Brain pericyte (primary cell): ENCODE measurements at regions not wholly inside any gene's neighbourhood (a gene's known extent, or its start where the extent isn't known, plus 50 kb on each side); places are given as distances from the start of the nearest gene placed in this dataset.

Source experiments
- DNase-seq: peaks from one replicate; pipeline ENCODE4 v3.0.0-alpha.2; 2012; ENCODE audit warnings: low read depth, low spot score

GRCh38 chr14:42961509-42961908, 1354.8 kb downstream of the LRFN5 start:
- no peak for DNase-seq

GRCh38 chr14:42950363-42950762, 1343.7 kb downstream of the LRFN5 start:
- DNase-seq, result no peak

GRCh38 chr14:42947991-42948390, 1341.3 kb downstream of the LRFN5 start:
- DNase-seq, result no peak

GRCh38 chr14:42944284-42944683, 1337.6 kb downstream of the LRFN5 start:
- no peak for DNase-seq

- DNase-seq, result no peak
Observed at GRCh38 chr14:42931308-42931707, 1324.6 kb downstream of the LRFN5 start.

GRCh38 chr14:42929806-42930480, 1323.3 kb downstream of the LRFN5 start:
- DNase-seq, result no peak

GRCh38 chr14:42927313-42927712, 1320.6 kb downstream of the LRFN5 start:
- no peak for DNase-seq

- no peak for DNase-seq
Observed at GRCh38 chr14:42921901-42922300, 1315.2 kb downstream of the LRFN5 start.

GRCh38 chr14:42918615-42919014, 1311.9 kb downstream of the LRFN5 start:
- DNase-seq, result no peak

GRCh38 chr14:42911642-42912041, 1305.0 kb downstream of the LRFN5 start:
- DNase-seq, result no peak

GRCh38 chr14:42909659-42910058, 1303.0 kb downstream of the LRFN5 start:
- no peak for DNase-seq

GRCh38 chr14:42893183-42893582, 1286.5 kb downstream of the LRFN5 start:
- no peak for DNase-seq

GRCh38 chr14:42884100-42884499, 1277.4 kb downstream of the LRFN5 start:
- DNase-seq, result no peak

- DNase-seq, result no peak
Observed at GRCh38 chr14:42877716-42878115, 1271.0 kb downstream of the LRFN5 start.

- DNase-seq, result no peak
Observed at GRCh38 chr14:42872786-42873185, 1266.1 kb downstream of the LRFN5 start.

- no peak for DNase-seq
Observed at GRCh38 chr14:42869681-42870080, 1263.0 kb downstream of the LRFN5 start.

GRCh38 chr14:42862114-42862513, 1255.4 kb downstream of the LRFN5 start:
- DNase-seq, result no peak

- no peak for DNase-seq
Observed at GRCh38 chr14:42860371-42860770, 1253.7 kb downstream of the LRFN5 start.

GRCh38 chr14:42856106-42856505, 1249.4 kb downstream of the LRFN5 start:
- no peak for DNase-seq

- no peak for DNase-seq
Observed at GRCh38 chr14:42855085-42855484, 1248.4 kb downstream of the LRFN5 start.

- DNase-seq, result no peak
Observed at GRCh38 chr14:42854061-42854460, 1247.4 kb downstream of the LRFN5 start.

- no peak for DNase-seq
Observed at GRCh38 chr14:42848652-42849051, 1242.0 kb downstream of the LRFN5 start.

- no peak for DNase-seq
Observed at GRCh38 chr14:42814817-42815216, 1208.1 kb downstream of the LRFN5 start.

- DNase-seq, result peak; percentile 13
Observed at GRCh38 chr14:42806909-42807315, 1200.2 kb downstream of the LRFN5 start.
